C4-2B (cell line): ENCODE measurements at regions not wholly inside any gene's neighbourhood (a gene's known extent, or its start where the extent isn't known, plus 50 kb on each side); places are given as distances from the start of the nearest gene placed in this dataset.

ENCODE experiments used
- CTCF ChIP-seq: fragments of 450-650 bp; conservative IDR thresholded peaks from 2 replicates; pipeline ENCODE4 v1.5.1; 2017; ENCODE audit warnings: mild to moderate bottlenecking
- ZFX ChIP-seq: fragments of 450-650 bp; IDR thresholded peaks from 2 replicates; pipeline ENCODE4 v1.6.1; 2017

GRCh38 chr5:124981901-124982300 is 235.5 kb upstream of the ZNF608 start:
- no peak for TF ChIP-seq CTCF
- TF ChIP-seq ZFX, result no peak
